Activated CD8-positive, alpha-beta memory T cell treated with anti-CD3 and anti-CD28 coated beads for 36 hours (primary cell): ENCODE measurements at regions not wholly inside any gene's neighbourhood (a gene's known extent, or its start where the extent isn't known, plus 50 kb on each side); places are given as distances from the start of the nearest gene placed in this dataset.

Experiments
- CTCF ChIA-PET: fragments of 350-600 bp; sonication (Branson Sonifier 250); formaldehyde crosslinking; loops from one replicate; lab custom pipeline; 2021; ENCODE audit warnings: antibody characterized with exemption; lab: Charles Lee
- POLR2A ChIA-PET: fragments of 350-600 bp; sonication (Branson Sonifier 250); formaldehyde crosslinking; loops from one replicate; lab custom pipeline; 2021; ENCODE audit warnings: antibody characterized with exemption; lab: Charles Lee

GRCh38 chr3:25044762-25045710 lies 383.0 kb upstream of the RARB start:
- ChIA-PET CTCF (no interaction called here), POLR2A (no interaction called here)

DNA sequence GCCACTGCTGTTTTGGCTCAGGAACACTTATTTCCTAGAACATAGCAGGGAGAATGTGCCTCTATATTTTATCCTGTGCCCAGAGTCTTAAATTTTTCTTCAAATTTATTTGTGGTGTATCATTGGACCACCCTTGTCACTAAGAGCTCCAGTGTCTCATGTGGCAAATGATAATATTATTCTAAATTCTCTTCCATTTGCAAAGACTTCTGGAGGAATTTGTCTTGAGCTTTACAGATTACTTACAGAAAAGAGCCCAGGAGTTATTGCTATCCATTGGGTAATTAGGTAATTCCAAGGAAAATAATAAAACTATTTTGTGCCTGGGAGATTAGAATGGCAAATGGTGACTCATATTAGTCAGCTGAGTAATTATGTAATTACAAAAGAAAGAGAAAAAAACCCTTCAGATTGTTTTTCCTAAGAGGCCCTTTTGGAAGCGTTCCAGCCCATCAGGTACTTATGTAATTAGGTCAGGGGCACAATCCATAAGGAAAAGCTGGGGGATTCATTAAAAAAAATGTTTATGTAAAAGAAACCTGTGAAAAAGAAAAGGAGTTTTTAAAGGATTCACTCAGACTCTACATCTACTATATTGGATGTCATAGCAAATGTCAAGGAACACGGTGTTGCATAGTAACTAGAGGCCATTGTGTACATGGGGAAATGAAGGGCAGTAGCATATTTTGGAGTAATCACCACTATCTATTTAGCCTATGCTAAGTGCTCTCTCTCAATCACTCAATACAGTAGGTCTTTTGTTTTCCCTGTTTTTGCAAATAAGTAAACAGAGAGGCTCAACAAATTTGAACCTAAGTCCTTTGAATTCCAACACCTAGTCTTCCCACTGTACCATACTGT lies 380.9 kb upstream of the RARB start:
- ChIA-PET POLR2A (no interaction called here), CTCF (no interaction called here)

DNA sequence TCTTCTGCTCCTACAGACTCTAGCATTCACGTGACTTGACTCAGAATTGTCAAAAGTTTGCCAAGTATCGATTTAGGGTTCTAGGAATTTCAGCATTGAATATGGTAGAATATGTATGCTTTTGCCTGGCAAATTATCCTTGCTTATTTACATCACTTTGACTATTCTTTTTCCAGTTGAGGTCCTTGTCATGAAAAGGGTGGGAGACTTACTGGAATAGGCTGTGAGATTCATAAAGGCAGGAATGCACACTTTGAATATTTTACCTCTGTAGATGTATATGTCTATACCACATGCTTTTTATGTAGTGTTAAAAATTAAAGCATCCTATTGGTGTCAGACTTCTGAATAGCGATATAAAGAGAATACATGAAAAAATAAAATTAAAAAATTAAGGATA lies 378.8 kb upstream of the RARB start:
- ChIA-PET CTCF (no interaction called here), POLR2A (no interaction called here)

GRCh38 chr3:25053360-25053759 lies 374.7 kb upstream of the RARB start:
- POLR2A ChIA-PET = no interaction called here
- CTCF ChIA-PET = no interaction called here

DNA sequence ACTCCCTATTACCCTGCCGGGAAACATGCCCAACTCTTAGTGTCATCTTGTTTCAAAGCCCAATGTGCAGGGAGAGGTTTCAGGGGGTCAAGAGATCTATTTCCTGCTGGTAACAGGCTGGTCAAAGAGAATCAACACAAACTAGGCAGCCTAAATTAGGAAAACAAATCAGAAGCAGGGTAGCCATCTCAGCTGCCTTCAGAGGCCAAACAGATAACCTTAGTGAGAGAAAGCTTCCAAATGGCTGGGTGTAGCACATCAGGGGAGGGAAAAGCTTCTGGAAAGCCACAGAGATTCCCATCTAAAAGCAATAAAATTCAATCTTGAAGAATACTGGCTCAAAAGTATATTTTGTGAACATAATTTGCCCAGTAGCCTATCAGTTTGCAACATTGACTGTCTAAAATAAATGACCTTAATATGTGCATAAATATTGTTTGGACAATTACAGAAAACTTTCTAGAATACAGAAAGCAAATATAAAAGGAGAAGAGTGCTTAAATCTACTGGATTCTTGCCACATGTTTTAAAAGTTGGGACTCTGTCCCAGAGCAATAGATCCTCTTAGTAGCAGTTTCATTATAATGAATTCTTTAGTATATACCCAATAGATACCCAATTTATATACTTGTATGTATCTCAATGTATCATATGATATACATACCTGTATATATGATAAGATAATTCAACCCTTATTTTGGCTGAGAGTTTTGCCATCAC lies 371.9 kb upstream of the RARB start:
- CTCF ChIA-PET = no interaction called here
- POLR2A ChIA-PET = no interaction called here

DNA sequence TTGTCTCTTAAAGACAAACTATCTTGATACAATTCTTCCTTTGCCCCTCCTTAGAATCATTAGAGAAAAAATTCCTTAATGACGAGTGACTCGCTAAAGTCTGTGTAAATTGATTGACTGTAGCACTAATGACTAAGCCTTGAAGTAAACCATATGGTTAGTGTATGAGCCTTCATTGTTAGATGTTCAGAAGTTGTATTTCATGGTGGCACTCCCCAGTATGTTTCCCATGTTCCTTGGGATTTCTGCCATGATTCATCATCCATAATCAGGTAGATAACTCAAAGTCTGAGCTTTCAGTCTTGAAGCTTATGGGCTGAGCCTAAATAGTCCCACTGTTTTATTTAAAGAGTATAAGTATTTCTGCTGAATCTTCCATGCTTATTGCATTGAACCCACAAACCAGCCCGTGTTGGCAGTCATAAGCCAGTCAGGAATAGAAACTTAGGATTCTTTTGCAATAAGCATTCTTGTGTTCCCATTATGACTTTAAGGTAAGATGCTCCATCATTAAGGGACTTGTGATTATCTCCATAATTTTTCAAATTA lies 371.2 kb upstream of the RARB start:
- ChIA-PET POLR2A (no interaction called here), CTCF (interaction anchor here (0.7 kb wide), 1 partner anchor 24 kb away, joined by 3 read pairs; no protein-coding TSS in a partner anchor)

- ChIA-PET POLR2A (no interaction called here), CTCF (interaction anchor here (0.7 kb wide), 1 partner anchor 24 kb away, joined by 3 read pairs; no protein-coding TSS in a partner anchor)
These were observed 370.7 kb upstream of the RARB start for GRCh38 chr3:25057379-25057778.

DNA sequence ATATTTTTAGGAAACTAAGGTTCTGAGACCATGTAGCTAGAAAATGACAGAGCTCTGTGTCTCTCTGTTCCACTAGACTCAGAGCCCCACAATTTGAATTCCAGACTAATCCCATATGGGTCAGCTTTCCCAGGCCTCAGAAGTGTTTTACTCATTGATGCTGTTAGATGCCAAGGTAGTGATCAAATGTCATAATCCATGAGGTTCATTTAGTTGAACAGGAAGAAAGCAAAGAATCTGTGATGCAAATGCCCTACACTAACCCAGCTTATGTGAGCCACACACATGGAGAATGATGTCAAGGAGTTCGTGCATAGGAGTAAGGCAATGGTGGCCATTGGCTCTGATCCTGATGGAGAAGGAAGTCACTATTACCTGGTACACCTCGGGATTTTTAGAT lies 363.4 kb upstream of the RARB start:
- CTCF ChIA-PET = no interaction called here
- POLR2A ChIA-PET = no interaction called here

GRCh38 chr3:25069970-25070369 lies 358.1 kb upstream of the RARB start:
- POLR2A ChIA-PET = no interaction called here
- CTCF ChIA-PET = no interaction called here

DNA sequence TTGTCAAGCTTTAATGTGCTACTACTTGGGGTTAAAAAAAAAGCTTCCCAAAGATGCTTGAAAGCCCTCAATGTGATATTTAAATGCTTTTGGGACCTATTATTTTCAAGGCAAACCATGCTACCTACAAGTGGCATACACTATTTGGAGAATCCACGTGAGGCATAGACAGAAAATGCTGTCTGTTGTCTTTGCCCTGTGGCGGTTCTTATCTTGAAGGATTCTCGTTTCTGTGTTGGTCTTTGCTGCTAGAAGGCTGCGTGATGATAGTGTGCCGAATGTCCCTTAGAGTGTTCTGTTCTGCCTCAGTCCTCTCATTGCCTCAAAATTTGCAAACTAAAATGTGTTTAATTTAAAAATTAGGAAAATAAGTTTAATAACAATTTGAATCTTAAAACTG lies 356.2 kb upstream of the RARB start:
- POLR2A ChIA-PET = no interaction called here
- CTCF ChIA-PET = no interaction called here

DNA sequence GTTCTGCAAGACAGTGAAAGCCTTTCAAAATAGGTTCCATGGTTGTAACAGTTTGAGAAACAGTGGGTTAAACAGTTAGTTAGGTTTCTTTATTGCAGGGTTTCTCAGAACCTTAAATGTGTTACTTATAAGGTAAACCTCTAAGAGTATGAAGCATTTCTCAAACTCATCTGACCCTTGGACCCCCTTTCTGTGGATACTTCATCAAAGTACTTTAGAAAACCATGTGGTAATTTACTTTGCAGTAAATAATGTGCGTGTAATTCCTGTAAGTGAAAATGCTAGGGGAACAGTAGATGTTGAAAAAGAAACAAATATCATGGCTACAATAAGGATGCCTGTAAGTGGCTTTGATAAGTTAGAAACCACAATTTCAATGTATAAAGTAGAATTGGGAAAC lies 354.6 kb upstream of the RARB start:
- ChIA-PET POLR2A (no interaction called here), CTCF (no interaction called here)

DNA sequence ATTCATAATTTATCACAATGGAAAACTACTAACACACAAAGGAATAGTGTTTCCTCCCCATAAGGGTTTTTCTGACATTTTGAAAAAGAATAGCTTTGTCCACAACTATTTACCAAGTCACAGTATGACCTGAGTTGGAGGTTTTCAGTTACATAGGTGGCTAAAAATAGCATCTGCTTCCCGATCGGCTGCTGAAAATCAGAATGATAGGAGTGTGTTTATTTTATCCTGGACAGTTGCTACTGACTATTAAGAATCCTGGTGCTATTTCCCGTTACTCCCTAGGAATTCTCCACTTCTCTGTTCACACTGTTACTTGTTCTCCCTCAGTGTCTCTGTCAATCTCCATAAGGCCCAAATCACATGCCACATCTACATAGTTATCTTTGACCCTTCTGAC lies 353.9 kb upstream of the RARB start:
- ChIA-PET POLR2A (no interaction called here), CTCF (no interaction called here)

DNA sequence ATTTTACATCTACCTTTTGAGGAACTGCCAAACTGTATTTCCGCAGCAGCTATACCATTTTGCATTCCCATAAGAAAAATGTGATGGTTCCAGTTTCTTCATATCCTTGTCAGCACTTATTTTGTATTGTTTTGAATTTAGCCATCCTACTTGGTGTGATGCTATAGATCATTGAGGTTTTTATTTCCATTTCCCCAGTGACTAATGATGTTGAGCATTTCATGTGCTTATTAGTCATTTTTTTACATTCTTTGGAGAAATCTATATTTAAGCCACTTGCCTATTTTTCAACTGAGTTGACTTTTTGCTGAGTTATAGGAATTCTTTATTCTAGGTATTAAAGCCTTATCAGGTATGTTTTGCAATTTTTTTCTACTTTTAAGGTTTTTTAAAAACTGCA lies 347.6 kb upstream of the RARB start:
- POLR2A ChIA-PET = no interaction called here

GRCh38 chr3:25084016-25084415 lies 344.0 kb upstream of the RARB start:
- POLR2A ChIA-PET = no interaction called here
- CTCF ChIA-PET = no interaction called here

More for the DNA sequence above, 347.6 kb upstream of the RARB start:
- CTCF ChIA-PET = no interaction called here

DNA sequence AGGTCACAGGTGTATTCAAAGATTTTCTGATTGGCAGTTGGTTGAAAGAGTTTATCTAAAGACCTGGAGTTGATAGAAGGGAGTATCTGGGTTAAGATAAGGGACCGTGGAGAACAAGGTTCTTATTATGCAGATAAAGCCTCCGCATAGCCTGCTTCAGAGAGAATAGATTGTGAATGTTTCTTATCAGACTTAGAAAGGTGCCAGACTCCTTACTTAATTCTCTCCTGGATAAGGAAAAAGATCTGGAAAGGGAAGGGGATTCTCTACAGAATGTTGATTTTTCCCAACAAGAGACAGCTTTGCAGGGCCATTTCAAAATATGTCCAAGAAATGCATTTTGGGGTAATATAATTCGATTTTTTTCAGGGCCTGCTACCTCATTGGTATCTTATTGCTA lies 341.3 kb upstream of the RARB start:
- ChIA-PET CTCF (no interaction called here), POLR2A (no interaction called here)

GRCh38 chr3:25088284-25088683 lies 339.8 kb upstream of the RARB start:
- ChIA-PET POLR2A (no interaction called here), CTCF (no interaction called here)

DNA sequence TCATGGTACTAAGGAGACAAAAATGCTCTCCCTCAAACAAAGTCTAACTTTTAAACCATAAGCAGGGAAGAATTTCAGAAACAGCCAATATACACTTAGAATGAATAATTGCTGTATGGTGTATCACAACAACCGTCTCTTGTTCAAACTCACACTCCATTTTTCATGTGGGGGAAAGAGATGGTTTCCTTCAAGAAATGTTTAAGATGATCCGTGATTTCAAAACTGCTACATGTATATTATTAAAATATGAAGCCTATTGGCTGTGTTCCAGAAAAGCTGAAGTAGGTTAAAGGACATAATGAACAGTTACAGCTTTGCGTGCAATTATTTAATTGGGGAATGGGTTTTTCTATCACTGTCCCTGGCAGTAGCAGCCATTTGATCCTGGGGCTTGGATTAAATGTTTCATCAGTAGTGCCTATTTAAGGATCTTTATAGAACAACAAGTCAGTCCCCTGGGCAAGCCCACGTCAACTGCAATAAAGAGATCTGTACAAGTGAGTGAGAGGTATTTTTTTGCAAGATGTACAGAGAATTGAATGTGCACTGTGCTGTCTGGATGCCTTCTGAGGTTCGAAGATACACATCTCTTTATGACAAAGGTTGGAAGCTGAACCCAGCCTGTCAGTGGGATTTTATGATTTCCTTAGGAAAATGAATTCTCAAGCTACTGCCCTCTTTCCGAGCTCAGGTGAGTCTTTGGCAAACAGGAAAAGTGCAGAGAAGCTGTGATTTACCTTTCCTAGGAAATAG lies 337.2 kb upstream of the RARB start:
- CTCF ChIA-PET = no interaction called here
- POLR2A ChIA-PET = no interaction called here

DNA sequence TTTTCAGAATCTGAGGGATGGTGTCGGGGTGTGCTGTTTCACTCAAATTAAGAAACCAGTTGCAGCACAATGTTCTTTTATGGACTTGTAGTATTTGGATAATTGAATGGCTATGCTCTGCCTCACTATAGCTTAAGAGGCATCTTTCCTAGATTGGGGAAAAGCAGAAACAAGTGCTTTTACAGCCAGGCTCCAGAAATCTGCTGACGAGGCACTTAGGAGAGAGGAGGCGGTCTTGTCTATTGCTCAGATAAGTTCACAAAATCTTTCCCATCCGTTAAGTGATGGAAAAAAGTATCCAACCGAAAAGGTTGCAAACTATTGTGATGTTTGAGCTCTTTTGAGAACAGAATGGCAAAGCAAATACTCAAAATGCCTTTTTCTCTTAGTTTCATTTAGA lies 336.1 kb upstream of the RARB start:
- CTCF ChIA-PET = no interaction called here
- POLR2A ChIA-PET = no interaction called here
